ENCODE measurements at regions not wholly inside any gene's neighbourhood (a gene's known extent, or its start where the extent isn't known, plus 50 kb on each side); places are given as distances from the start of the nearest gene placed in this dataset.

DNA sequence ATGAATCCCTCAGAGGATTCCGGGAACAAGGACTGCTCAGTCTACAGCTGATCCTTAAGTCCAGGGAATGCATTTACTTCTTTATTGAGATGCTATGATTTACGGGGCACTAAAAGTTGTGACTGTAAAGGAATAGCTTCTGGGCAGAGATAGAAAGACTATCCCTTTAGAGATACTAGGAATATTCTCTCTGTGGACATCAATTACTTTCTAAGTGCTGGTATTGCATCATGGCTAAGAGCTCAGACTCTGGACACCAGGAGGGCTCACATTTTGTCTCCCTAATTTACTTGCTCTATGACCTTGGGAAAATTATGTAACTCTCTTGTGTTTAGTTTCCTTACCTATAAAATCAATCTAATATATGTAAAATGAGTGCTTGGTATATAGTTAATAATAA, 131.4 kb downstream of the AKAIN1 start:
- H3K9me3 ChIP-seq = no peaks in the 10 kb centered on the region
- no peak overlapping the region for H3K4me3 ChIP-seq
- DNase-seq (no peak), ATAC-seq (no peak)
- TF ChIP-seq CTCF (IDR thresholded peaks at IDR 0.05) = no peak
- no peak overlapping the region for H3K27ac ChIP-seq
- no peaks in the 10 kb centered on the region for H3K4me1 ChIP-seq
- H3K36me3 ChIP-seq = no peaks in the 10 kb centered on the region
- no peaks in the 10 kb centered on the region for H3K27me3 ChIP-seq
- intact Hi-C loops (cut with DNase I) = no loop called here

DNA sequence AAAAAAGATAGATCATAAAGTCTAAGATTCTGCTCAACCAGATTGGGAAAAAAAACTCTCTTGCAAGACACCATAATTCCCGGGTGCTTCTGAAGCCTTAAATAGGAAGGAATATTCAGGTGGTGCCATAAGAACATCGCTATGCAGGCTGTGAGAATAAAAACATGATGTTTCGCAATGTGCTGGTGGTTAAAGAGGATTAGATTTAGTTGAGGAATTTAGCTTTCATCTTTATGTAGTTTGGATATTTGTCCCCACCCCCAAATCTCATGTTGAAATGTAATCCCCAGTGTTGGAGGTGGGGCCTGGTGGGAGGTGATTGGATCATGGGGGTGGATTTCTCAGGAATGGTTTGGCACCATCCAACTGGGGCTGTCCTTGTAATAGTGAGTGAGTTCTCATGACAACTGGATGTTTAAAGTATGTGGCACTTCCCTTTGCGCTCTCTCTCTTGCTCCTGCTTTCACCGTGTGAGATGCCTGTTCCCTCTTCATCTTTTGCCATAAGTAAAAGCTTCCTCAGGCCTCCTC, 132.2 kb downstream of the AKAIN1 start:
- ATAC-seq (no peak), DNase-seq (no peak)
- Histone ChIP-seq H3K4me1 (no peaks in the 10 kb centered on the region), H3K4me3 (no peak overlapping the region), H3K27ac (no peak overlapping the region), H3K9me3 (no peaks in the 10 kb centered on the region), H3K27me3 (no peaks in the 10 kb centered on the region), H3K36me3 (no peaks in the 10 kb centered on the region)
- intact Hi-C loops (cut with DNase I) = no loop called here
- no peak for TF ChIP-seq CTCF (IDR thresholded peaks at IDR 0.05)

GRCh38 chr18:5061785-5062184, 135.3 kb downstream of the AKAIN1 start:
- intact Hi-C loops (cut with DNase I) = no loop called here
- H3K27ac ChIP-seq = no peak overlapping the region
- H3K4me1 ChIP-seq = peaks cover 8% of the 10 kb centered on the region
- H3K4me3 ChIP-seq = no peak overlapping the region
- ATAC-seq (no peak), DNase-seq (no peak)
- no peaks in the 10 kb centered on the region for H3K36me3 ChIP-seq
- TF ChIP-seq CTCF (IDR thresholded peaks at IDR 0.05) = no peak
- H3K27me3 ChIP-seq = no peaks in the 10 kb centered on the region
- H3K9me3 ChIP-seq = no peaks in the 10 kb centered on the region

GRCh38 chr18:5060543-5060942, 136.5 kb downstream of the AKAIN1 start:
- no peak overlapping the region for H3K27ac ChIP-seq
- intact Hi-C loops (cut with DNase I) = no loop called here

DNA sequence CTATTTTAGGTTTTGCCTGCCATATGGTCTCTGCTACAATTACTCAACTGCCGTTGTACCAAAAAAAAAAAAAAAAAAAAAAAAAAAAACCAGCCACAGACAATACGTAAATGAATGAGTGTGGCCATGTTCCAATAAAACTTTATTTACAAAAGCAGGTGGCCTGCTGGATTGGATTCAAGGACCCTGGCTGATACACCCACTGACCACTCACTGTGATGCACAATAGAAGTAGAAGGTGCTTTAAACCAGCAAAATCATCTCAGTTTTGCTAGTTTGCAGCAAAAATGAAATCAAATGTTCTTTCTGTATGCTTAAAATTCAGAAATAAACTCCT, 137.4 kb downstream of the AKAIN1 start:
- ATAC-seq (no peak), DNase-seq (no peak)
- TF ChIP-seq CTCF (IDR thresholded peaks at IDR 0.05) = no peak
- H3K36me3 ChIP-seq = no peaks in the 10 kb centered on the region
- H3K27ac ChIP-seq = no peak overlapping the region
- H3K9me3 ChIP-seq = no peaks in the 10 kb centered on the region
- peaks cover 8% of the 10 kb centered on the region for H3K4me1 ChIP-seq
- no peak overlapping the region for H3K4me3 ChIP-seq
- intact Hi-C loops (cut with DNase I) = loop anchor here (5.0 kb wide), 1 partner anchor 952 kb away; no protein-coding TSS in a partner anchor
- no peaks in the 10 kb centered on the region for H3K27me3 ChIP-seq

More at GRCh38 chr18:5060543-5060942, 136.5 kb downstream of the AKAIN1 start:
- ATAC-seq (no peak), DNase-seq (no peak)
- Histone ChIP-seq H3K4me3 (no peak overlapping the region), H3K27me3 (no peaks in the 10 kb centered on the region), H3K4me1 (peaks cover 8% of the 10 kb centered on the region), H3K36me3 (no peaks in the 10 kb centered on the region), H3K9me3 (no peaks in the 10 kb centered on the region)
- TF ChIP-seq CTCF (IDR thresholded peaks at IDR 0.05) = no peak
